Spleen (tissue), 7 donors: ENCODE measurements at regions not wholly inside any gene's neighbourhood (a gene's known extent, or its start where the extent isn't known, plus 50 kb on each side); places are given as distances from the start of the nearest gene placed in this dataset.

ENCODE experiments used
- POLR2A ChIP-seq, 3 donors: fragments of 450-650 bp; IDR thresholded peaks; one replicate each; pipeline ENCODE4 v1.5.1; 2017; ENCODE audit warnings: antibody characterized with exemption in 3 of 3, mild to moderate bottlenecking in 1 of 3
- TF ChIP-seq, protein P1 (sequence below), 11 experiments: fragments of 200-600 bp in 7 of 11; fragments of 450-650 bp in 4 of 11; sonication (generic) in 4 of 11; IDR thresholded peaks in 8 of 11; conservative IDR thresholded peaks in 3 of 11; 1 replicate in 7 of 11; 2 replicates in 4 of 11; pipeline versions ENCODE4 v1.4.0 to v1.8.0; 2016 to 2021; ENCODE audit warnings: antibody characterized with exemption in 11 of 11, inconsistent platforms in 4 of 11, mild to moderate bottlenecking in 1 of 11
- donor health status: DM: no; HTN: no; CAD: no; lungs with moderate emphysema.
- donor health status: DM: no; HTN: no; CAD: no.
- donor health status: DM: no; HTN: no; CAD: no.

DNA sequence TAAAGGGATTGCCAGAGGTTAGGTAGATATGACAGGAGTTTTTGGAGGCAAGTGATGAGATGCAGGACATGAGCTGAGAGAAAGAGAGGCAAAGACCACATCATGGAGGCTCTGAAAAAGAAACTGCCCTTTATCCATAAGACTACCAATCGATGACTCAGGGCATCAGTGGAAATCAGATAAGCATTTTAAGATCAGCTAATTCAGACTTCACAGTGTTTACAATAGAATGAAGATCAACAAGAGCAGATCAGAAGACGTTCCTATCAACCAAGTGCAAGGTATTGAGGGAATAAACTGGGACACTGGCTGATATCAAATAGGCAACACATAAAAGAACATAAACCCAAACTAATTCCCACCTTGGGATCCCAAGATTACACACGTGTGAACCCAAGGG lies 227.2 kb downstream of the SLCO4C1 start:
- TF ChIP-seq, protein P1, sequence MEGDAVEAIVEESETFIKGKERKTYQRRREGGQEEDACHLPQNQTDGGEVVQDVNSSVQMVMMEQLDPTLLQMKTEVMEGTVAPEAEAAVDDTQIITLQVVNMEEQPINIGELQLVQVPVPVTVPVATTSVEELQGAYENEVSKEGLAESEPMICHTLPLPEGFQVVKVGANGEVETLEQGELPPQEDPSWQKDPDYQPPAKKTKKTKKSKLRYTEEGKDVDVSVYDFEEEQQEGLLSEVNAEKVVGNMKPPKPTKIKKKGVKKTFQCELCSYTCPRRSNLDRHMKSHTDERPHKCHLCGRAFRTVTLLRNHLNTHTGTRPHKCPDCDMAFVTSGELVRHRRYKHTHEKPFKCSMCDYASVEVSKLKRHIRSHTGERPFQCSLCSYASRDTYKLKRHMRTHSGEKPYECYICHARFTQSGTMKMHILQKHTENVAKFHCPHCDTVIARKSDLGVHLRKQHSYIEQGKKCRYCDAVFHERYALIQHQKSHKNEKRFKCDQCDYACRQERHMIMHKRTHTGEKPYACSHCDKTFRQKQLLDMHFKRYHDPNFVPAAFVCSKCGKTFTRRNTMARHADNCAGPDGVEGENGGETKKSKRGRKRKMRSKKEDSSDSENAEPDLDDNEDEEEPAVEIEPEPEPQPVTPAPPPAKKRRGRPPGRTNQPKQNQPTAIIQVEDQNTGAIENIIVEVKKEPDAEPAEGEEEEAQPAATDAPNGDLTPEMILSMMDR (IDR thresholded peaks at IDR 0.05 in 8 of 11, conservative IDR thresholded peaks at IDR 0.05 in 3 of 11) = no peak
- no peak for TF ChIP-seq POLR2A (IDR thresholded peaks at IDR 0.05)
